ENCODE measurements at regions not wholly inside any gene's neighbourhood (a gene's known extent, or its start where the extent isn't known, plus 50 kb on each side); places are given as distances from the start of the nearest gene placed in this dataset.

- Histone ChIP-seq H3K79me2 (ENCODE audit: insufficient read depth, low read length) (no peaks in the 10 kb centered on the region), H2AK5ac (ENCODE audit: insufficient read length, low read length) (no peak overlapping the region), H3K9ac (ENCODE audit: extremely low read depth, insufficient read length, low read length) (no peak overlapping the region), H2BK120ac (ENCODE audit: low read depth, low read length, poor library complexity, severe bottlenecking) (no peak overlapping the region), H3K27ac (ENCODE audit: insufficient read length, low read depth, low read length) (no peak overlapping the region), H3K9me3 (ENCODE audit: control insufficient read depth, low read depth, low read length) (no peaks in the 10 kb centered on the region), H3K23me2 (ENCODE audit: insufficient read length, low read depth, low read length, poor library complexity, severe bottlenecking) (no peaks in the 10 kb centered on the region), H3K4me1 (ENCODE audit: insufficient read depth, low read length) (no peaks in the 10 kb centered on the region), H3T11ph (ENCODE audit: low read length) (no peak overlapping the region), H4K91ac (ENCODE audit: insufficient read length, low read depth, low read length) (no peak overlapping the region), H3K56ac (ENCODE audit: insufficient read length, low read depth, low read length) (no peak overlapping the region), H2BK20ac (ENCODE audit: low read depth, low read length, poor library complexity, severe bottlenecking) (no peak overlapping the region), H3K4ac (ENCODE audit: low read depth, low read length) (no peak overlapping the region), H3K4me2 (ENCODE audit: insufficient read depth, insufficient read length, low read length) (no peak overlapping the region), H2BK5ac (ENCODE audit: insufficient read length, low read length) (no peak overlapping the region), H3K14ac (ENCODE audit: insufficient read depth, low read length) (no peak overlapping the region), H2BK12ac (ENCODE audit: insufficient read length, low read depth, low read length) (no peak overlapping the region), H3K23ac (ENCODE audit: insufficient read length, low read depth, low read length) (no peak overlapping the region), H4K20me1 (ENCODE audit: control insufficient read depth, insufficient read depth, insufficient read length) (no peaks in the 10 kb centered on the region), H4K5ac (ENCODE audit: insufficient read length, low read depth, low read length) (no peak overlapping the region), H2AFZ (ENCODE audit: low read length) (peak overlapping the region; percentile 82), H3K27me3 (ENCODE audit: insufficient read depth, low read length) (no peaks in the 10 kb centered on the region), H3K18ac (ENCODE audit: insufficient read length, low read depth, low read length) (no peak overlapping the region), H3K79me1 (ENCODE audit: insufficient read depth, low read depth, low read length, poor library complexity, severe bottlenecking) (no peaks in the 10 kb centered on the region), H2BK15ac (ENCODE audit: low read depth, low read length) (no peak overlapping the region), H4K8ac (replicated peaks; ENCODE audit: insufficient read length, low read depth, low read length) (no peak overlapping the region)
- WGBS (ENCODE audit: extremely low coverage, insufficient read length, low lambda C conversion rate), result no CpG with 5 or more reads among the region's 16 CpGs
- DNase-seq, result no peak
- no peak for TF ChIP-seq CTCF (conservative IDR thresholded peaks at IDR 0.05)
- no peaks in the 10 kb centered on the region for H3K27me3 Mint-ChIP-seq (ENCODE audit: low read depth)
- no peak overlapping the region for H3K27ac Mint-ChIP-seq
- H3K4me3 Mint-ChIP-seq, result no peak overlapping the region
- H3K4me1 Mint-ChIP-seq, result no peaks in the 10 kb centered on the region; a peak in 1 of 4 replicates
- H3K36me3 Mint-ChIP-seq (ENCODE audit: insufficient read depth in 1 of 3, low read depth in 3 of 3), result no peaks in the 10 kb centered on the region
- no peaks in the 10 kb centered on the region; a peak in 1 of 5 replicates for H3K9me3 Mint-ChIP-seq
Observed at GRCh38 chr6:25035512-25036435, 100.0 kb upstream of the RIPOR2 start.

Measured in H9 (cell line).